ENCODE measurements at regions not wholly inside any gene's neighbourhood (a gene's known extent, or its start where the extent isn't known, plus 50 kb on each side); places are given as distances from the start of the nearest gene placed in this dataset.
"Not testable (repeated sequence)": the region's sequence is repeated elsewhere in the genome, so short reads cannot be mapped to it uniquely, and the experiment has no call there.

GRCh38 chr11:67759321-67759720, 84.9 kb upstream of the ALDH3B2 start:
- H3K27ac ChIP-seq (ENCODE audit: low read depth in 2 of 2, low read length in 2 of 2); H3K36me3 ChIP-seq (ENCODE audit: control insufficient read depth in 2 of 3, insufficient read depth in 3 of 3, low read length in 3 of 3); H3K27me3 ChIP-seq (ENCODE audit: control insufficient read depth, insufficient read depth, low read length); DNase-seq; intact Hi-C loops (cut with DNase I); H3K4me1 ChIP-seq (ENCODE audit: control insufficient read depth in 2 of 3, insufficient read depth in 2 of 3, low read depth in 1 of 3, low read length in 3 of 3); H3K9ac ChIP-seq (ENCODE audit: low read length in 3 of 3); H3K9me3 ChIP-seq (ENCODE audit: control insufficient read depth in 2 of 3, insufficient read depth in 1 of 3, low read length in 3 of 3); H3K4me3 ChIP-seq (ENCODE audit: low read length in 3 of 3); FAIRE-seq: not testable (repeated sequence)

DNA sequence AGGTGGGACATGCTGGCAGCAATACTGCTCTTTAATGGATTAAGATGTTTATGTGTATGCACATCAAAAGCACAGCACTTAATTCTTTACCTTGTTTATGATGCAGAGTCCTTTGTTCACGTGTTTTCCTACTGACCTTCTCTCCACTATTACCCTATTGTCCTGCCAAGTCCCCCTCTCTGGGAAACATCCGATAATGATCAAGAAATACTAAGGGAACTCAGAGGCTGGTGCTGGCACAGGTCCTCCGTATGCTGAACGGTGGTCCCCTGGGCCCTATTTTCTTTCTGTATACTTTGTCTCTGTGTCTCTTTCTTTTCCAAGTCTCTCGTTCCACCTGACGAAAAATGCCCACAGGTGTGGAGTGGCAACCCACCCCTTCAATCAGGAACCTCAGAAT, 84.0 kb upstream of the ALDH3B2 start:
- H3K9ac ChIP-seq (ENCODE audit: low read length in 3 of 3); FAIRE-seq; intact Hi-C loops (cut with DNase I); H3K4me3 ChIP-seq (ENCODE audit: low read length in 3 of 3); H3K27me3 ChIP-seq (ENCODE audit: control insufficient read depth, insufficient read depth, low read length); H3K36me3 ChIP-seq (ENCODE audit: control insufficient read depth in 2 of 3, insufficient read depth in 3 of 3, low read length in 3 of 3); H3K9me3 ChIP-seq (ENCODE audit: control insufficient read depth in 2 of 3, insufficient read depth in 1 of 3, low read length in 3 of 3); H3K4me1 ChIP-seq (ENCODE audit: control insufficient read depth in 2 of 3, insufficient read depth in 2 of 3, low read depth in 1 of 3, low read length in 3 of 3); H3K27ac ChIP-seq (ENCODE audit: low read depth in 2 of 2, low read length in 2 of 2); DNase-seq: not testable (repeated sequence)

GRCh38 chr11:67758009-67758408, 83.6 kb upstream of the ALDH3B2 start:
- intact Hi-C loops (cut with DNase I); FAIRE-seq: not testable (repeated sequence)

GRCh38 chr11:67753820-67754219, 79.4 kb upstream of the ALDH3B2 start:
- FAIRE-seq; intact Hi-C loops (cut with DNase I); H3K36me3 ChIP-seq (ENCODE audit: control insufficient read depth in 2 of 3, insufficient read depth in 3 of 3, low read length in 3 of 3); H3K9ac ChIP-seq (ENCODE audit: low read length in 3 of 3); H3K27me3 ChIP-seq (ENCODE audit: control insufficient read depth, insufficient read depth, low read length); H3K9me3 ChIP-seq (ENCODE audit: control insufficient read depth in 2 of 3, insufficient read depth in 1 of 3, low read length in 3 of 3); H3K27ac ChIP-seq (ENCODE audit: low read depth in 2 of 2, low read length in 2 of 2); H3K4me3 ChIP-seq (ENCODE audit: low read length in 3 of 3); H3K4me1 ChIP-seq (ENCODE audit: control insufficient read depth in 2 of 3, insufficient read depth in 2 of 3, low read depth in 1 of 3, low read length in 3 of 3): not testable (repeated sequence)
- peak in 1 of 5 donors; percentile 14 for DNase-seq

More at GRCh38 chr11:67758009-67758408, 83.6 kb upstream of the ALDH3B2 start:
- H3K36me3 ChIP-seq (ENCODE audit: control insufficient read depth in 2 of 3, insufficient read depth in 3 of 3, low read length in 3 of 3); H3K27ac ChIP-seq (ENCODE audit: low read depth in 2 of 2, low read length in 2 of 2); H3K27me3 ChIP-seq (ENCODE audit: control insufficient read depth, insufficient read depth, low read length); H3K4me1 ChIP-seq (ENCODE audit: control insufficient read depth in 2 of 3, insufficient read depth in 2 of 3, low read depth in 1 of 3, low read length in 3 of 3); H3K9me3 ChIP-seq (ENCODE audit: control insufficient read depth in 2 of 3, insufficient read depth in 1 of 3, low read length in 3 of 3); H3K4me3 ChIP-seq (ENCODE audit: low read length in 3 of 3); H3K9ac ChIP-seq (ENCODE audit: low read length in 3 of 3): not testable (repeated sequence)
- peak in 2 of 5 donors; percentile 23 to 39 for DNase-seq

GRCh38 chr11:67745181-67745726, 70.8 kb upstream of the ALDH3B2 start:
- H3K9me3 ChIP-seq (ENCODE audit: control insufficient read depth in 2 of 3, insufficient read depth in 1 of 3, low read length in 3 of 3) = peaks cover 0 to 4% (median 0%) of the 10 kb centered on the region in 3 donors
- FAIRE-seq = no peak
- no peak for DNase-seq
- intact Hi-C loops (cut with DNase I) = no loop called here
- H3K27ac ChIP-seq (ENCODE audit: low read depth in 2 of 2, low read length in 2 of 2) = no peak overlapping the region
- peak overlapping the region in 1 of 3 donors; percentile 37 for H3K4me3 ChIP-seq (ENCODE audit: low read length in 3 of 3)
- no peaks in the 10 kb centered on the region for H3K4me1 ChIP-seq (ENCODE audit: control insufficient read depth in 2 of 3, insufficient read depth in 2 of 3, low read depth in 1 of 3, low read length in 3 of 3)
- H3K36me3 ChIP-seq (ENCODE audit: control insufficient read depth in 2 of 3, insufficient read depth in 3 of 3, low read length in 3 of 3) = peaks cover 0 to 4% (median 0%) of the 10 kb centered on the region in 3 donors
- TF ChIP-seq, protein P1, sequence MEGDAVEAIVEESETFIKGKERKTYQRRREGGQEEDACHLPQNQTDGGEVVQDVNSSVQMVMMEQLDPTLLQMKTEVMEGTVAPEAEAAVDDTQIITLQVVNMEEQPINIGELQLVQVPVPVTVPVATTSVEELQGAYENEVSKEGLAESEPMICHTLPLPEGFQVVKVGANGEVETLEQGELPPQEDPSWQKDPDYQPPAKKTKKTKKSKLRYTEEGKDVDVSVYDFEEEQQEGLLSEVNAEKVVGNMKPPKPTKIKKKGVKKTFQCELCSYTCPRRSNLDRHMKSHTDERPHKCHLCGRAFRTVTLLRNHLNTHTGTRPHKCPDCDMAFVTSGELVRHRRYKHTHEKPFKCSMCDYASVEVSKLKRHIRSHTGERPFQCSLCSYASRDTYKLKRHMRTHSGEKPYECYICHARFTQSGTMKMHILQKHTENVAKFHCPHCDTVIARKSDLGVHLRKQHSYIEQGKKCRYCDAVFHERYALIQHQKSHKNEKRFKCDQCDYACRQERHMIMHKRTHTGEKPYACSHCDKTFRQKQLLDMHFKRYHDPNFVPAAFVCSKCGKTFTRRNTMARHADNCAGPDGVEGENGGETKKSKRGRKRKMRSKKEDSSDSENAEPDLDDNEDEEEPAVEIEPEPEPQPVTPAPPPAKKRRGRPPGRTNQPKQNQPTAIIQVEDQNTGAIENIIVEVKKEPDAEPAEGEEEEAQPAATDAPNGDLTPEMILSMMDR (IDR thresholded peaks at IDR 0.05; ENCODE audit: borderline replicate concordance, extremely low read depth, insufficient read depth) = no peak
- no peaks in the 10 kb centered on the region for H3K27me3 ChIP-seq (ENCODE audit: control insufficient read depth, insufficient read depth, low read length)
- H3K9ac ChIP-seq (ENCODE audit: low read length in 3 of 3) = no peak overlapping the region

- DNase-seq = peak in 1 of 5 donors; percentile 28
- FAIRE-seq; intact Hi-C loops (cut with DNase I): not testable (repeated sequence)
Measured at GRCh38 chr11:67744231-67744630, 69.8 kb upstream of the ALDH3B2 start.

GRCh38 chr11:67738231-67738630, 63.8 kb upstream of the ALDH3B2 start:
- H3K4me1 ChIP-seq (ENCODE audit: control insufficient read depth in 2 of 3, insufficient read depth in 2 of 3, low read depth in 1 of 3, low read length in 3 of 3); H3K9ac ChIP-seq (ENCODE audit: low read length in 3 of 3); FAIRE-seq; H3K27ac ChIP-seq (ENCODE audit: low read depth in 2 of 2, low read length in 2 of 2); DNase-seq; H3K36me3 ChIP-seq (ENCODE audit: control insufficient read depth in 2 of 3, insufficient read depth in 3 of 3, low read length in 3 of 3); H3K9me3 ChIP-seq (ENCODE audit: control insufficient read depth in 2 of 3, insufficient read depth in 1 of 3, low read length in 3 of 3); H3K27me3 ChIP-seq (ENCODE audit: control insufficient read depth, insufficient read depth, low read length); intact Hi-C loops (cut with DNase I); H3K4me3 ChIP-seq (ENCODE audit: low read length in 3 of 3): not testable (repeated sequence)

More at GRCh38 chr11:67744231-67744630, 69.8 kb upstream of the ALDH3B2 start:
- not testable (repeated sequence) for H3K36me3 ChIP-seq (ENCODE audit: control insufficient read depth in 2 of 3, insufficient read depth in 3 of 3, low read length in 3 of 3); H3K27ac ChIP-seq (ENCODE audit: low read depth in 2 of 2, low read length in 2 of 2); H3K9me3 ChIP-seq (ENCODE audit: control insufficient read depth in 2 of 3, insufficient read depth in 1 of 3, low read length in 3 of 3); H3K9ac ChIP-seq (ENCODE audit: low read length in 3 of 3); H3K27me3 ChIP-seq (ENCODE audit: control insufficient read depth, insufficient read depth, low read length); H3K4me3 ChIP-seq (ENCODE audit: low read length in 3 of 3); H3K4me1 ChIP-seq (ENCODE audit: control insufficient read depth in 2 of 3, insufficient read depth in 2 of 3, low read depth in 1 of 3, low read length in 3 of 3)

- H3K27ac ChIP-seq (ENCODE audit: low read depth in 2 of 2, low read length in 2 of 2); H3K27me3 ChIP-seq (ENCODE audit: control insufficient read depth, insufficient read depth, low read length); H3K4me1 ChIP-seq (ENCODE audit: control insufficient read depth in 2 of 3, insufficient read depth in 2 of 3, low read depth in 1 of 3, low read length in 3 of 3); DNase-seq; H3K36me3 ChIP-seq (ENCODE audit: control insufficient read depth in 2 of 3, insufficient read depth in 3 of 3, low read length in 3 of 3); H3K4me3 ChIP-seq (ENCODE audit: low read length in 3 of 3); intact Hi-C loops (cut with DNase I); FAIRE-seq; H3K9ac ChIP-seq (ENCODE audit: low read length in 3 of 3); H3K9me3 ChIP-seq (ENCODE audit: control insufficient read depth in 2 of 3, insufficient read depth in 1 of 3, low read length in 3 of 3): not testable (repeated sequence)
Measured at GRCh38 chr11:67737562-67738080, 63.2 kb upstream of the ALDH3B2 start.
